Vagina (tissue), 2 donors: ENCODE measurements at regions not wholly inside any gene's neighbourhood (a gene's known extent, or its start where the extent isn't known, plus 50 kb on each side); places are given as distances from the start of the nearest gene placed in this dataset.

Experiments
- POLR2AphosphoS5 ChIP-seq, 2 donors: sonication (generic); formaldehyde crosslinking; IDR thresholded peaks; one replicate each; pipeline ENCODE4 v1.9.0; 2017; ENCODE audit warnings: antibody characterized with exemption in 2 of 2, mild to moderate bottlenecking in 2 of 2, low read depth in 1 of 2; ENCODE audit not compliant: insufficient read depth in 1 of 2
- TF ChIP-seq, protein P1 (sequence below), 3 experiments: fragments of 450-650 bp in 2 of 3; fragments of 200-600 bp in 1 of 3; sonication (generic) in 1 of 3; IDR thresholded peaks; one replicate each; pipeline ENCODE4 v1.5.1; 2017 to 2019; ENCODE audit warnings: antibody characterized with exemption in 3 of 3, mild to moderate bottlenecking in 2 of 3, moderate library complexity in 2 of 3

GRCh38 chr14:85934886-85935254 is 404.9 kb downstream of the FLRT2 start:
- TF ChIP-seq POLR2AphosphoS5 (IDR thresholded peaks at IDR 0.05; ENCODE audit: insufficient read depth in 1 of 2, low read depth in 1 of 2): no peak
- TF ChIP-seq, protein P1, sequence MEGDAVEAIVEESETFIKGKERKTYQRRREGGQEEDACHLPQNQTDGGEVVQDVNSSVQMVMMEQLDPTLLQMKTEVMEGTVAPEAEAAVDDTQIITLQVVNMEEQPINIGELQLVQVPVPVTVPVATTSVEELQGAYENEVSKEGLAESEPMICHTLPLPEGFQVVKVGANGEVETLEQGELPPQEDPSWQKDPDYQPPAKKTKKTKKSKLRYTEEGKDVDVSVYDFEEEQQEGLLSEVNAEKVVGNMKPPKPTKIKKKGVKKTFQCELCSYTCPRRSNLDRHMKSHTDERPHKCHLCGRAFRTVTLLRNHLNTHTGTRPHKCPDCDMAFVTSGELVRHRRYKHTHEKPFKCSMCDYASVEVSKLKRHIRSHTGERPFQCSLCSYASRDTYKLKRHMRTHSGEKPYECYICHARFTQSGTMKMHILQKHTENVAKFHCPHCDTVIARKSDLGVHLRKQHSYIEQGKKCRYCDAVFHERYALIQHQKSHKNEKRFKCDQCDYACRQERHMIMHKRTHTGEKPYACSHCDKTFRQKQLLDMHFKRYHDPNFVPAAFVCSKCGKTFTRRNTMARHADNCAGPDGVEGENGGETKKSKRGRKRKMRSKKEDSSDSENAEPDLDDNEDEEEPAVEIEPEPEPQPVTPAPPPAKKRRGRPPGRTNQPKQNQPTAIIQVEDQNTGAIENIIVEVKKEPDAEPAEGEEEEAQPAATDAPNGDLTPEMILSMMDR (IDR thresholded peaks at IDR 0.05): no peak
